Aorta (tissue), 5 donors: ENCODE measurements at regions not wholly inside any gene's neighbourhood (a gene's known extent, or its start where the extent isn't known, plus 50 kb on each side); places are given as distances from the start of the nearest gene placed in this dataset.

Experiments
- ATAC-seq: fragments of 200-7000 bp; cut with Tn5 transposase; one replicate; pipeline ENCODE4 v1.9.1; 2022; ENCODE audit warnings: moderate library complexity; ENCODE audit not compliant: low FRiP score
- DNase-seq, 2 donors: peaks; one replicate each; pipeline ENCODE4 v3.0.0-alpha.2; 2020
- H3K27ac ChIP-seq, 2 donors: one replicate each; pipeline ENCODE4 v1.5.1; 2013; ENCODE audit warnings: low read length in 2 of 2, mild to moderate bottlenecking in 2 of 2, moderate library complexity in 2 of 2, control low read depth in 1 of 2, inconsistent platforms in 1 of 2, low read depth in 1 of 2
- H3K27me3 ChIP-seq, 2 donors: one replicate each; pipeline ENCODE4 v1.6.1; 2013; ENCODE audit warnings: control low read depth in 1 of 2, low read length in 1 of 2, mild to moderate bottlenecking in 1 of 2, moderate library complexity in 1 of 2; ENCODE audit not compliant: insufficient read depth in 2 of 2, control insufficient read depth in 1 of 2
- H3K36me3 ChIP-seq, 2 donors: one replicate each; pipeline ENCODE4 v1.6.1; 2013; ENCODE audit warnings: control low read depth in 1 of 2, low read length in 1 of 2, mild to moderate bottlenecking in 1 of 2; ENCODE audit not compliant: insufficient read depth in 2 of 2, control insufficient read depth in 1 of 2
- H3K4me1 ChIP-seq, 2 donors: one replicate each; pipeline ENCODE4 v1.6.1; 2013; ENCODE audit warnings: low read length in 2 of 2, control low read depth in 1 of 2, mild to moderate bottlenecking in 1 of 2, moderate library complexity in 1 of 2; ENCODE audit not compliant: insufficient read depth in 2 of 2, control insufficient read depth in 1 of 2
- H3K4me3 ChIP-seq, 2 donors: one replicate each; pipeline ENCODE4 v1.5.1; 2013; ENCODE audit warnings: low read length in 2 of 2, control low read depth in 1 of 2, mild to moderate bottlenecking in 1 of 2
- H3K9me3 ChIP-seq: one replicate; pipeline ENCODE4 v1.6.1; 2013; ENCODE audit warnings: mild to moderate bottlenecking, low read length; ENCODE audit not compliant: control insufficient read depth
- WGBS, 2 donors: extraction: QIAGEN DNeasy Blood & Tissue Kit; methylation state at CpG; one replicate each; pipeline ENCODE4 v1.1.7; 2013; 5-methylcytosine and 5-hydroxymethylcytosine counted together
- intact Hi-C, 2 donors: fragments of 100-400 bp; cut with DNase I; formaldehyde crosslinking; loops; one replicate each; pipeline versions ENCODE4 v1.14.2 to v1.15.0; 2022
- donor health status: healthy with polysubstance abuse.
- donor health status: Bipolar disorder and iron deficiency.
- donor health status: DM: no; HTN: no; CAD: no.
- donor health status: DM: no; HTN: no; CAD: no.
- donor health status: DM: yes; HTN: yes; CAD: no.

GRCh38 chr13:106651442-106651841 is 83.5 kb upstream of the ARGLU1 start:
- Histone ChIP-seq H3K27me3 (no peaks in the 10 kb centered on the region), H3K4me3 (no peak overlapping the region), H3K36me3 (no peaks in the 10 kb centered on the region), H3K27ac (no peak overlapping the region), H3K9me3 (no peaks in the 10 kb centered on the region), H3K4me1 (no peaks in the 10 kb centered on the region)
- intact Hi-C loops, result no loop called here
- DNase-seq, result no peak
- 92% methylated on average over 3 of the region's 3 CpGs for WGBS, 2 donors
- no peak for ATAC-seq

GRCh38 chr13:106650690-106651205 is 82.8 kb upstream of the ARGLU1 start:
- Histone ChIP-seq H3K36me3 (no peaks in the 10 kb centered on the region), H3K9me3 (no peaks in the 10 kb centered on the region), H3K4me3 (no peak overlapping the region), H3K27ac (no peak overlapping the region), H3K27me3 (no peaks in the 10 kb centered on the region), H3K4me1 (no peaks in the 10 kb centered on the region)
- DNase-seq (no peak), ATAC-seq (no peak)
- intact Hi-C loops, result no loop called here
- 92 to 97% methylated on average over 7 of the region's 7 CpGs for WGBS, 2 donors

DNA sequence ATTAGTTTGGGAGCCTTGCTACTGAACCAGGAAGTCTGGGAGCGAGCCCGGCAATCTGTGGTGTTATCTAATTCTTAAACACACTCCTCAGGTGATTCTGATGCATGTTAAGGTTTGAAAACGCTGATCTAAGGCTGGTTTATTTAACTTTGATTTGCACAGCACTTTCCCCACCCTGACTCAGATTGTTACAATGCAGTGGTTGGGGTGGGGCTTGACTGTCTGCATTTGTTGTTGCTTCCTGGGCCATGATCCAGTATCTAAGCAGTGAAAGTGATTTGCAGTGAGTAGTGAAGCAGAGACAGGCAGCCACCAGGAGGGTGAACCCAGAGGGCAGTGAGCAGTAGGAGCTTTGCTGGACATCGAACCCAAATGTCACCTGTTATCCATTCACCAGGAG is 81.6 kb upstream of the ARGLU1 start:
- WGBS, 2 donors, result 89 to 91% methylated on average over 4 of the region's 4 CpGs
- H3K9me3 ChIP-seq, result no peaks in the 10 kb centered on the region
- no peak overlapping the region for H3K4me3 ChIP-seq
- DNase-seq, result no peak
- H3K27me3 ChIP-seq, result no peaks in the 10 kb centered on the region
- H3K36me3 ChIP-seq, result no peaks in the 10 kb centered on the region
- no peaks in the 10 kb centered on the region for H3K4me1 ChIP-seq
- no peak overlapping the region for H3K27ac ChIP-seq
- intact Hi-C loops, result no loop called here
- ATAC-seq, result no peak

DNA sequence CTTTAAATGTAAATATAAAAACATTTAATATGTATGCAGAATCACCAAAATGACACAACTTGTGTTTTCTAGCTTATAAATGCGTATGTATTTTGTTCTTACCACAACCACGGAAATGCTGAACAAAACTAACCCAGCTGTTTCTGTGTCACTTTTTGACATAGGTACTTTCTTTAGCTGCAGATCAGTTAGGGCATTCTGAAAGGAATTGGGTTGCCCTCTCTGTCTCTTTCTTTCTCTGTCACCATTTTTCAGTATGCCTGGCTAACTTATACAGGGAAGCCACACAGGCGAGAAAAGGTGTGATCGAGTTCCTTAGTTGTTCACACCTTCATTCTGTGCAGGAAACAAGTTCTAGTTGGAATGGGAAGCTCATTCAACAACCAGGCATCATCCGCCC is 72.6 kb upstream of the ARGLU1 start:
- intact Hi-C loops, result no loop called here
- 96% methylated on average over 5 of the region's 5 CpGs for WGBS, 2 donors
- no peaks in the 10 kb centered on the region for H3K27me3 ChIP-seq
- no peak overlapping the region for H3K27ac ChIP-seq
- no peaks in the 10 kb centered on the region for H3K9me3 ChIP-seq
- H3K36me3 ChIP-seq, result no peaks in the 10 kb centered on the region
- ATAC-seq (no peak), DNase-seq (no peak)
- no peaks in the 10 kb centered on the region for H3K4me1 ChIP-seq
- no peak overlapping the region for H3K4me3 ChIP-seq

- no peaks in the 10 kb centered on the region for H3K36me3 ChIP-seq
- H3K4me3 ChIP-seq, result no peak overlapping the region
- no peaks in the 10 kb centered on the region for H3K27me3 ChIP-seq
- WGBS, 2 donors, result 93 to 97% methylated on average over 2 of the region's 2 CpGs
- no peaks in the 10 kb centered on the region for H3K4me1 ChIP-seq
- DNase-seq, result no peak
- intact Hi-C loops, result no loop called here
- H3K27ac ChIP-seq, result no peak overlapping the region
- ATAC-seq, result no peak
- H3K9me3 ChIP-seq, result no peaks in the 10 kb centered on the region
Measured at GRCh38 chr13:106637519-106637918, 69.6 kb upstream of the ARGLU1 start.

GRCh38 chr13:106636492-106636891 is 68.6 kb upstream of the ARGLU1 start:
- 97 to 98% methylated on average over 3 of the region's 3 CpGs for WGBS, 2 donors
- Histone ChIP-seq H3K36me3 (no peaks in the 10 kb centered on the region), H3K9me3 (no peaks in the 10 kb centered on the region), H3K4me1 (no peaks in the 10 kb centered on the region), H3K27ac (no peak overlapping the region), H3K4me3 (no peak overlapping the region), H3K27me3 (no peaks in the 10 kb centered on the region)
- intact Hi-C loops, result no loop called here
- DNase-seq, result no peak
- ATAC-seq, result no peak

DNA sequence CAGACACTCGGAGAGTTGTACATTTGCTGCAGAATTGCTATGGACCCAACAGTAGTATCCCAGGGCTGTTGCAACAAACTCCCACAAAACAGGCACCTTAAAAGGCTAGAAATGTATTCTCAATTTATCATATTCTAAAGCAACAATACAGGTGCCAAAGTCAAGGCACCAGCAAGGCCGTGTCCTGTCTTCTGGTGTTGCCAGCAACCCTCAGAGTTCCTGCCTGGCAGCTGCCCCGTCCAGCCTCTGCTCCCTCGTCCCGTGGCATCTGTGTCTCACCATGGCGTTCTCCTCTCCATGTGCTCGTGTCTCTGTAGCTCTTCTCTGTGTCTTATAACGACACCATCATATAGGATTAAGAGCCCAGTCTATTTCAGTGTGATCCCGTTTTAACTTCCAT is 67.7 kb upstream of the ARGLU1 start:
- Histone ChIP-seq H3K4me1 (no peaks in the 10 kb centered on the region), H3K27me3 (no peaks in the 10 kb centered on the region), H3K9me3 (no peaks in the 10 kb centered on the region), H3K27ac (no peak overlapping the region), H3K36me3 (no peaks in the 10 kb centered on the region), H3K4me3 (no peak overlapping the region)
- no peak for ATAC-seq
- no peak for DNase-seq
- intact Hi-C loops, result no loop called here
- 77 to 86% methylated on average over 9 of the region's 9 CpGs for WGBS, 2 donors

DNA sequence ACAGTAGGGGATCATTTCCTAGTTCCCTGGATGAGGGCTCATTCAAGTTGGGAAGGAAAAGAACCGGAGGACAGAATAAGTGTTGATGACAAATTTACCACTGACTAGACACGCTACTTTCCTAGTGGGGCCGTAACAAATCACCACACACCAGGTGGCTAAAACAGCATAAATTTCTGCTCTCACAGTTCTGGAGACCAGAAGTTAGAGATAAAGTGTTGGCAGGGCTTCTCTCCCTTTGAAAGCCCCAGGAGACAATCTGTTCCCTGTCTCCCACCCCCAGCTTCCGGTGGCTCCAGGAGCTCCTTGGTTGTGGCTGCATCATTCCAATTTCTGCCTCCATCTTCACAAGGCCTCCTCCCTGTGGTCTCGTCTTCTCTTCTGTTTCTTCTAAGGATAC is 65.4 kb upstream of the ARGLU1 start:
- Histone ChIP-seq H3K36me3 (no peaks in the 10 kb centered on the region), H3K27me3 (no peaks in the 10 kb centered on the region), H3K4me1 (no peaks in the 10 kb centered on the region), H3K27ac (no peak overlapping the region), H3K9me3 (no peaks in the 10 kb centered on the region), H3K4me3 (no peak overlapping the region)
- no peak for ATAC-seq
- WGBS, 2 donors, result 77 to 86% methylated on average over 5 of the region's 5 CpGs
- intact Hi-C loops, result no loop called here
- DNase-seq, result no peak

DNA sequence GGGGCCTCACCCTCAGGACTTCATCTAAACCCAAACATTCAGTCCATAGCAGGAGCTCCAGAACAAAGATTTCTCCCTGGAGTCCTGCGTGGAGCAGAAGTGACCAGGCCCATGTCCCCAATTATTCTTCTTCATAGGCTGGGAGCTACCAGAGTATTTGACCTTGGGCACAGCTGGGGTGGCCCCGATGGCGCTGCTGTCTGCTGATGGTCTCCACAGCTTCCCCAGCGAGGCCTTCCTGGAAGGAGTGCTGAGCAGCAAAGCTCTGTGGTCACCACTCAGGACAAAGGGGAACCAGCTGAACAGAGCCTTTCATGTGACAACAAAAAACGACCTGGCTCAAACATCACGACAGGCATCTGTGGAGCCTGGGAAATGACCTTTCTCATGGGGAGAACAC is 62.7 kb upstream of the ARGLU1 start:
- no peak overlapping the region for H3K4me3 ChIP-seq
- DNase-seq (no peak), ATAC-seq (no peak)
- no peaks in the 10 kb centered on the region for H3K9me3 ChIP-seq
- no peaks in the 10 kb centered on the region for H3K27me3 ChIP-seq
- H3K4me1 ChIP-seq, result no peaks in the 10 kb centered on the region
- H3K27ac ChIP-seq, result no peak overlapping the region
- no peaks in the 10 kb centered on the region for H3K36me3 ChIP-seq
- WGBS, 2 donors, result 83 to 89% methylated on average over 6 of the region's 6 CpGs
- intact Hi-C loops, result no loop called here
